ENCODE measurements at regions not wholly inside any gene's neighbourhood (a gene's known extent, or its start where the extent isn't known, plus 50 kb on each side); places are given as distances from the start of the nearest gene placed in this dataset.
"Not testable (repeated sequence)": the region's sequence is repeated elsewhere in the genome, so short reads cannot be mapped to it uniquely, and the experiment has no call there.

DNA sequence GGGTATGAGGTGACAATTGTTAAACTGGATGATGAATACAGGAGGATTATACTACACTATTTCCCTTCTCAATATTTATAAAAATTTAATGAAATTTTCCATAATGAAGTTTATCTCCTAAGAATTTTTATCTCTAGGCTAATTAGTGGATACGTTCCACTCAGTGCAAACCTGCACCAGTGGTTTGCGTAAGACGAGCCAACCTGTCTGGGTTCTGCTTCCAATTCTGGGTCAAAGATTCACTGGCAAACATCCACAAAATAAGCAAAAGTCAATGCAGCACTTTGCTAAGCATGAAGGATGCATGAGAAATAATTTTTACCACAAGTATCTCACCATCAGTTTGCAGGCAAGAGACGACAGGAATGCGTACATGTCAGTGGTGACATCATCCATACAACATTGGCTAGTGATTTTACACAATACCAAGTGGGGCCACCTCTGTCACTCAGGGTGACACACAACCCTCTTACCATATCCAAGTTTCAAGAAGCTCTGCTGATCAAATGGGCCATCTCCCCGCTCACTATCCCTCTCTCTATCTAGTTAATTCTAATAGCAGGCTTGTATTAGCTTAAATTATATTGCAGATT, 51.7 kb downstream of the FAM50B start:
- DNase-seq = no peak

DNA sequence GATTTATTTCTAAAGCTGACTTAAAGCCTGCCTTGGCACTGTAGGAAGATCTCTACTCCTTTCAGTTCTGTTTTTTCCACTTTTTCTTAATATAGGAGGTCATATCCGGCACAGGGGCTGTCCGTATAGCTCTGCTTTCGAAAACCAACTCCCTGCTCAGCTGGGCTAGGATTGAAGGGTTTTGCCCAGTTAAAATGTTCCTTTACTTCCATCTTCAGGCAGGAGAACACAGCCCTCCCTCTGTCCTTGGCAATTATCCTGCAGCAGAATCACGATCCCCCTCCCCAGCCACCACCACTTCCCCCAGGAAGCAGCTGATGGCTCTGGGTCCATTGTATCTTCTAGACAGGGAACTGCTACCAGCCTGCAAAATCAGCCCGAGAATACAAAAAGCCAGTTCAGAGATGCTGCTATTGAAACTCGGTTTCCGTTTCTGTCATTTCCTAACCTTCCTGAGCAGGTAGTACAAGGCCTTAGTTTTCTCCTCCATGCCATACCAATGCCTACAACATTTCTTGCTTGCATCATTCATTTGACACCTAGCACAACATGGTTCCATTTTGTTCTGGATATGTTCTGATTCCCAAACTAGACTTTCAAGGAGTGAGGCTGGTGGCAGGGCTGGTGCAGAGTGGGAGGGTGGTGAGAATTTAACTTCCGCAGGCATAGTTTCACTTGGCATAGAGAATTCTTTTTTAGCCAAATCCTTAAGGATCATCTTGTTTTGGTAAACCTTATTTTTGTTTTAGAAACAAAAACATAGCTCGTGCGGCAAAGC, 53.9 kb downstream of the FAM50B start:
- no peak for DNase-seq

DNA sequence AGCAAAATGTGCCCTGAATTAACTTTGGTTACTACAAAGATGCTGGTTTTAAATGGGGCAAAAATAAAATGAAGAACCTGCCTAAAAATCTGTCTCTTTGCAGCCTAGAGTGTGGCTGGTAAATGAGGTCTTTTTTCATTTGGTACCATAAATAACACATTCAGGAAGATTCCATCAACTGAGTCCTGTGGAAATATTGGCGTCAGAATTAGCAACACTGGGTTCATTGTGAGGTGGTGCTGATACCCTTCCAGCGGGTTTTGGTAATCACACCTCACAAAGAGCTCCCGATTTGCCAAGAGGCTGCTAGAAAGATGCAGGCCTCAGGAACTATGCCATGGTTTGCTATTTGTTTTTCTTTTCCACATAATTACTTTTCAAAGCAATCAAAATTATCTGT, 55.3 kb downstream of the FAM50B start:
- DNase-seq = no peak

DNA sequence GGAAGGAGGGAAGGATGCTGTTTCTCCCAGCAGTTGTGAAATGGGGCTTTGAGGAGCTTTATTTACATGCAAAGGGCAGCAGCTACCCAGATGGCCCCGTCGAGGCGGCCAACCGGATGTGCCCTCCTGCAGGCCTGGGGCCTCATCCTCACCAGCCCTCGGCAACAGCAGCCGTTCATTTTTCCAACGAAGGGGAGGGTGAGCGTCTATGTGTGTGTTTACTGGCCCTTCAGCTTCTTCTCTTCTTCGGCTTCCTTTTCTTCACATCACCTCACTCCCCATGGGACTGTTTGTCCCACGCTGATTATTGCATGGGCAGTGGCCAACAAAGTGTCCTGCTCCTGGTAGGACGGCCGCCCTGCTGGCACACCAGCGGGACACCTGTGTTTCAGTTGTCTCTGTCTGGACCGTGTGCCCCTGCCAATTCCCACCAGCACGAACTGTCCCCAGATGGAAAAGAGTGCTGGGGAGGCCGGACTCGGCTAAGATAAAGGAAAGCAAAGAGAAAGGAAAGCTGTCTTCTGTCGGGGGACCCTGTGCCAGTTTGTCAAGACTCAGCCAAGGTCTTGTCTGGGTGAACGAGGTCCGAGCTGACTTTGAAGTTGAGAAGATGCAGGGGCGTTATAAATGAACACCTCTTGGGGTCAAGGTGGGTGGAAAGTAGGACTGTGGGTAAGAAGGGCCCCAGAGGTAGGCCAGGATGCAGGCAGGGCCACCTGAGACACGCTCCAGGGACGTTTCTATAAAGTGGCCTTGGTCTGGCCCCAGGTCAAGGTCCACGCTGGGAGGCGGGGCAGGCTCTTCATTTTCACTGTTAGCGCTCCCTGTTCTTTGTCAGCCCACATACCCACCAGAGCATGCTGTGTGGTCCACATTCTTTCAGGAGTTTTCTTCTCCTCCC, 57.0 kb downstream of the FAM50B start:
- no peak for DNase-seq

DNA sequence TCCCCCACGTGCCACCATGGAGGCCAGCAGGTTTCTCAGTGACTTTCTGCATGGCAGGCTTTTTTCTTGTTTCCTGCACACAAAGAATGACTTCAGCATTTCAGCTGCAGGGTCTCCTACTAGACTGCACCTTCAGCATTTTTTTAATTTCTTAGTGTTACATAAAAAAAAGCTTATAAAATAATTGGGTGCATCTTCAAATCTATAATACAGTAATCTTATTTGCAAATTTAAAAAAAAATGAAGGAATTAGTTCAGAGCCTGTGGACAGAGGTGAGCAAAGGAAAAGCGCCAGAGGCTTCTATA, 57.6 kb downstream of the FAM50B start:
- no peak for DNase-seq

DNA sequence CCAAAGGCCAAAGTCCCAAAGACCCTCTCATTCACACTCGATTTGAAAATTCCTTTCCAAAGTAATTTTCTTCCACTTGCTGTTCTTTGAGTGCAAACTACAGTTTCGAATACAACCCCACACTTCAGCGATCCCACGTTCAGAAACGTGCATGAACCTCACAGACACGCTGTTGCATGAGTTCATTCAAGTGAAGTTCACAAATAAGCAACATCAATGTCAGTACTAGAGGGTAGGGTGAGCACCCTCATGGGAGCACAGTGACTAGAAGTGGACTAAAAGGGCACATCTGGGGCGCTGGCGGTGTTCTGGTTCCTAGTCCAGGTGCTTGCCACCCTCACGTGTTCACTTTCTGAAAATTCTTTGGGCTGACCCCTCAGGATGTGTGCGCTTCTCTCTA, 59.0 kb downstream of the FAM50B start:
- no peak for DNase-seq

DNA sequence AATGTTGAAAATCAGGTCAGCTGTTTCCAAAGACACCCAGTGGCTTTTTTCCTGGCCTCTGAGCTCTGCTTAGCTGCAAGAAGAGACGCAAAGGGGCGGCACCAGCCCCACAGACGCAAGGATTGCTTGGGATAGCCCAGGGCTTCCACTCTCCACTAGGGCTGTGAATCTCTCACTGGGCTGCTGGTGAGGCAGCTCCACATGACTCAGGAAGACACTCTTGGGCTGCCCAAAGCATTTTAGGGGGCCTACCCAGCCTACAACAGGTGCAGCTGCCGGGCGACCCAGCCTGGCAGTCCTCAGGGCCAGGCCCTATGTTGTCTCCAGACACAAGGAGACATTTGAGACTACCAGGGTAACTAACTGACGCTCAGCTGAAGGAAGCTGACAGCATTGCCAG, 59.8 kb downstream of the FAM50B start:
- no peak for DNase-seq

DNA sequence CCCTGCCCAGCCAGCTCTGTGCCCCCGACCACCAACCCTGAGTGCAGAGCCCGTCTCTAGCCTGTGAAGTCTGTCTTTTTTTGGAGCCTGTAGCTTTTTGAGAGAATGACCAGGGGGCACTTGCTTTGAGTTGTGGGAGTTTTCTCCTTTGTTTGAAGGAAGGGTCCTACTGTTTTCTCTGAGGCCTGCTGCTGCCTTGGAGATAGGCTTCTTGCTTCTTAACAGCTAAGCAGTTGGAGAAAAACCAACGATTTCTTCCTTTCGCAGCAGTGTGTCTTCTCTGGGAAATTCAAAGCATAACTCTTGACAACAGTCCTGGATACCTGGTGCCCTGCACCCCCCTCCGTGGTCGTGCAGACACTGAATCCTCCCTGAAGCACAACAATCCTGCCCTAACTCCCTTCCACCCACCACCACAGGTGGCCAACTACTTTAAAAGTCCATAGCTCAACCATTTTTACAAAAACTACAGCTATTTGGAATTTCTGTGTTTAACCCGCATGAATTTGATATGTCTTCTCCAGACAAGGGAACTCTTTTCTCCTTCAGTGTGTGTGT, 61.0 kb downstream of the FAM50B start:
- DNase-seq = no peak

DNA sequence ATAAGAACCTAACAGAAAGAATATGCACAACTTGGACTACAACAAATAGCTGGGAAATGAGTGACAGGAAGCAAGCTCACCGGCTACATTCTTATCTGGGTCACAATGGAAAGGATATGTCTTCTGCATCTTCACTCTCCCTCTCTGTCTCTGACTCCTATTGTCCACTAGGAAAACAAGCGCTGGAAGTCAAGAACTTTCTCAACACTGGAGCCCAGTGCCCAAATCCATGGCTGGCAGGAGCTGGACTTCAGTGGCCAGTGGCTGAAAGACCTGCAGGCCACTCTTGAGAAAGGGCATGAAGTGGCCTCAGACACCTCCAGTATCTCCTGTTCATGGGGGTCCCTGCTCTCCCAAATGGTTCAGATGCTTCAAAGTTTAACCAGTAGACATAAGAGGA, 62.0 kb downstream of the FAM50B start:
- no peak for DNase-seq

DNA sequence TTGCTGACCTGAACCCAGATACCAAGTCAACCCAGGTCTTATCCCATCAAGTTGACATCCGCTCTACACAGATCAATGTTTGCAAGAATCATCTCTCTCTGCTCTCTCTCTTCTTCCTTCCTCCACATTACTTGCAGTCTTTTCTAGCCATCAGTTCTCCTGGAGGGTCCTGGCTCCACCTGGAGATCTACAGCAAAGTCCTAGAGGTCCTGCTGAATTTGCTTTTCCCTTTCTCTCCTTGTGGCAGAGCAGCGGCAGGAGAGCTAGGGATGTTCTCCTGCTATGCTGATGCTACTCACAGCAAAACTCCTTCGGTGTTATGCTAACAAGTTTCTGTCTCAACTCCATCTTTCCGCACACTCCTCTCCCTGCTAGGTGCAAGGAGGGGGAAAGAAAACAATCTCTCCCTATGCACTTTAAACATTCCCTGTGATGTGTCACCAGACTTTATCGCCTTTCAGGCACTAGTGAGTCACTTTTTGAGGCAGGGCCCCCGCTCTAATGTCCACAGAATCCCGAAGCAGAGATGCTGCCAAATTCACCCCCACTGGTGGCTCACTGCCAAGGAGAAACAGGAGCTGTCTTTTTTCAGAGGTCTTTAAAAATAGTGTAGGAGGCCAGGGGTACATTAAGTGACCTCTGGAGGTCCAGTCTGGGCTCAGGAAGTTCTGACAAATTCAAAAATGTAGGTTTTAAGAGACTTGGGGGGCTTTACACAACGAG, 62.6 kb downstream of the FAM50B start:
- no peak for DNase-seq

DNA sequence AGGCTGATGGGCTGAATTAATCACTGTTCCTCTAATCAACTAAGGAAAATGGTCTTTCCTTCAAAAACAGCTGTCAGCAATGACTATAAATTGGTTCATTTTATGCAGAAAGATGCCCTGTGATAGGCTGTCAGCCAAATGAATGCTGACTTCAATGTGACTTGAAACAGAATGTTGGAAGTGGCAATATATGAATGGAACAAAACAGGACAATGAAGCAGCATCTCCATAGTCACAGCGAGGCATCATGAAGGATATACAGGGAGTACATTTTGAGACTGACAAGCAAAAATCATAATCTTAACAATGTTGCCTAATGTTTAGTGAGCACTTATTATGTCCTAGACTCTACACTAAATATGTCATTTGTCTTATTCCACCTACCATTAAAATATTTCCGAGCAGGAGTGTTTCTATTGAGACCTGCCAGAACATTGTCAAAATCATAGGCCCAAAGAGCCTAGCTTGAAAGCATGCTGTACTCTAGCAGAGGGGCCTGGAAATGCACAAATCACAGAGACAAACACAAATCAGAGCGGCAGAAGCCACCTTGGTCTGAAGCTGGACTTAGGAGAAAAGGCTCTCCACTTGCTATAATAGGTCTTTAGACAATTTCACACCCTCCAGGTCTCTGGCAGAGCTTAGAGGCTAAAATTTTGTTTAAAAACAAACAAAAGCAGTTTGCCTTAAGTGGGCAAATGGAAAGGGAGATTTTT, 63.3 kb downstream of the FAM50B start:
- no peak for DNase-seq

DNA sequence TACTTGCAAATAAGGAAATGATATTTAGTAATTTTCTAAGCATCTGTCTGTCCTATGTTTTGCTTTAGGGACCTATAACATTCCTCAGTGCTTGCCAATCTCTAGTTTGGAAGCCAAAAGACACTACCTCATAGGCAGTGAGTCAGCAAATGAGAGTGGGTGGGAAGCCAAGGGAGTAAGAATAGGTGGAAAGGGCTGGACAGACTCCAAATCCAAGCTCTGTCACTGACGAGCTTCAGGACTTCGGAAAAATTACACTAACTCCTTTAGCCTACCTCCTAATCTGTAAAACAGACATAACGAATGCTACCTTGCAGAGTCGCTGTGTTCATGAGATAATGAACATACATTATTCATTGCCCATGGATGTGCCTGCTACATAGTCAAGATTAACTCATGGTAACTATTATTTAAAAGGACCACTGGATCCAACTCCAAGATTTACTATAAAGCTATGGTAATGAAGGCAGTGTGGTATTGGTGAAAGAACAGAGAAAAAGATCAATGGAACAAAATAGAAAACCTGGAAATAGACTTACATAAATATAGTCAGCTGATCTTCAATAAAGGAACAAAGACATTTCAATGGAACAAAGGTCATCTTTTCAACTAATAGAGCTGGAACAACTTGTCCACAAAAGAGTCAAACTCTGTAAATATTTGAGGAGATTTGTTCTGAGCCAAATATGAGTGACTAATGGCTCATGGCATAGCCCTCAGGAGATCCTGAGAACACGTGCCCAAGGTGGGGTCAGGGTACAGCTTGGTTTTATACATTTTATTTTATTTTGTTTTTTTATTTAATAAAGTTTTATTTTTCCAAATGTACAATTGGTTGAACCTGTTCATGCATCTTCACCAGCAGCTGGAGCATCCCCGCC, 64.1 kb downstream of the FAM50B start:
- no peak for DNase-seq

DNA sequence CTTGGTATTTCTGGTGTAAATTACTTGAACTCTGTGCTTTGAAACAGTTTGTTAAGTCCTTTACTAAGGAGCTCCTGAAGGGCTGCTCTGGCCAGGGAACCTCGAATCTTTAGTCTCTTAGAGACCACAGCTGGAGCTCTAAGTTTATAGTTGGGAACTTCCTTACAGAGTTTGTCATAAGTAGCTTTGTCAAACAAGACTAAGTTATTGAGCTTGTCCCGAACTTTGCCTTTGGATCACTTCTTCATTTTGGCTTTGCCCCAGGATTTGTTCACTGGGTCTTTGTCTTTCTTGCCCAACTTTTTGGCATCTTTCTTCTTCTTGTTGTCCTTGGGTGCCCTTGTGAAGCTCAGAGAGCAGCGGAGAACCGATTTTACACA, 64.8 kb downstream of the FAM50B start:
- no peak for DNase-seq

DNA sequence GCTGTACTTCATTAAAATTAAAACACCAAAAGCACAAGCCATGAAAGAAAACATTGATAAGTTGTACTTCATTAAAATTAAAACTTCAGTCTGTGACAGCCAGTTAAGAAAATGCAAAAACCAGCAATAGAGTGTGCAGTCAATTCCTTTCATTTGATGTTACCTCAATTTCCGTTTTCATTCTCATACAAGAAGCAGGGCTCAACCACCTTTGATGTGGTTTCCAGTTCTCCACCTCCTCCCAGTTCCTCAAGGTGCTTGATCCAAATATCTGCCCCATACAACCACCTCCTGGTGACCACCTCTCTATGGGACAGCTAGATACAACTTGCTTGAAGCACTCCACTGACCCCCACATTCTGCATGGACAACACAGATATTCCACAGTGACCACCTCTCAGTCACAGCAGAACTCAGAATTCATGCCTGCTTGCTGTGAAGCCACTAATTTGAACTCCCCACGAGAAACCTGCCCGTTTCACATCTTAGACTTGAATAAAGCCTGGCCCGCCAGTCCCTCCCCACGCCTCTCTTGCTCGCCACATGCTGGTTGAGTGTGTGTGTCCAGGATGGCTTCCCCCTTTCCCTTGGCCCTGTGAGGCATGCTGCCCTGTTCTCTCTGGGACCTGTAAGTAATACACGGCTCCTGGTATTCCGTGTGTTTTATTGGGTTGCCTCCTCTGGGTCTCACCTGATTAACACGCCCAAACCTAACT, 66.1 kb downstream of the FAM50B start:
- DNase-seq = no peak

DNA sequence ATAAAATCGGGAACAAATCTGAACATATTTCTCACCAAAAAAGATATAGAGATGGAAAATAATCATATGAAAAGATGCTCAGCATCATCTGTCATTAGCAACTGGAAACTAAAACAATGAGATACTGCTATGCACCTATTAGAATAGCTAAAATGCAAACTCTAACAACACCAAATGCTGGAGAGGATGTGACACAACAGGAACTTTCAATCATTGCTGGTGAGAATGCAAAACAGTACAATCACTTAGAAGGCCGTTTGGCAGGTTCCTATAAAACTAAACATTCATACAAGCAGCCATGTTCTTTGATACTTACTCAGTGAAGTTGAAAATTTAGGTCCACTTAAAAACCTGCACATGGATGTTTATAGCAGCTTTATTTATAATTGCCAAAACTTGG, 67.0 kb downstream of the FAM50B start:
- no peak for DNase-seq

DNA sequence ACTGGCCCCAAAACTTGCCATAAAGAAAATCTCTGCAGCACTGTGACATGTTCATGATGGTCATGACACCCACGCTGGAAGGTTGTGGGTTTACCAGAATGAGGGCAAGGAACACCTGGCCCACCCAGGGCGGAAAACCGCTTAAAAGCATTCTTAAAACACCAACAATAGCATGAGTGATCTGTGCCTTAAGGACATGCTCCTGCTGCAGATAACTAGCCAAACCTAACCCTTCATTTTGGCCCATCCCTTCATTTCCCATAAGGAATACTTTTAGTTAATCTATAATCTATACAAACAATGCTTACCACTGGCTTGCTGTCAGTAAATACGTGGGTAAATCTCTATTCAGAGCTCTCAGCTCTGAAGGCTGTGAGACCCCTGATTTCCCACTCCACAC, 67.6 kb downstream of the FAM50B start:
- not testable (repeated sequence) for DNase-seq

DNA sequence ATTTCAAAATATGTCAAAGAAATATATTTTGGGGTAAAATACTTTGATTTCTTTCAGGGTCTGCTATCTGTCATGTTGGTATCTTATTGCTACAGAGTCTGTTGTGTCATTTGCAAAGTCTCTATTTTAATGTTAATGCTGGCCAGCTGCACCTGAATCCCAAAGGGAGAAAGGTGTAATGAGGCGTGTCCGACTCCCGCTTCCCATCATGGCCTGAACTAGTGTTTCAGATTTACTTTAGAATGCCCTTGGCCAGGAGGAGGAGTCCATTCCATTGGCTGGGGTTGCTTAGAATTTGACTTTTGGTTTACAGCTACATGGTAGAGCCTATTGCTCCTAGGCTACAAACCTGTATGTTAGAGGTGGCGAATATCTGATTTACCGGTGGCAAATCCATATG, 69.3 kb downstream of the FAM50B start:
- DNase-seq = no peak

DNA sequence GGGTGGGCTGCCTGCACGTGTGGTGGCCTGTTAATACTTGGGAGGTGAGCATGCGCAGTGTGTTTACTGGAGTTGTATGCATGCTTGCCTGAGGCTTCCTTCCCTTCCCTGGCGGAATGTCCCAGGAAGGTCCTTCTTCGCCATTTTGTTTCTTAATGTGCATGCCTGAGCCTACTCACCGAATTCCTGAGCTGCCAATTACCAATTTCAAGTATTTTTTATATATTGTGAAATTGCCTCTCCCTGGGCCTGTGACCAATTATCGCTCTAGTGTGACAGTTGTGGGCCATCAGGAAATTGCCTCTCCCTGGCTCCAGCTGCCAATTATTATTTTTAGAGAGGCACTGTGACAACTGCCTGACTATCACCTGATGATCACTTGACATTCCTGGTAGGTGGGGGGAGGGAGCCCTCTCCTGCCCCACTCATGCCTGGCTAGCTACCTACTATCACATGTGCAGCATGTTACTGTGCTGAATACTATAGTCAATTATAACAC, 70.0 kb downstream of the FAM50B start:
- no peak for DNase-seq

DNA sequence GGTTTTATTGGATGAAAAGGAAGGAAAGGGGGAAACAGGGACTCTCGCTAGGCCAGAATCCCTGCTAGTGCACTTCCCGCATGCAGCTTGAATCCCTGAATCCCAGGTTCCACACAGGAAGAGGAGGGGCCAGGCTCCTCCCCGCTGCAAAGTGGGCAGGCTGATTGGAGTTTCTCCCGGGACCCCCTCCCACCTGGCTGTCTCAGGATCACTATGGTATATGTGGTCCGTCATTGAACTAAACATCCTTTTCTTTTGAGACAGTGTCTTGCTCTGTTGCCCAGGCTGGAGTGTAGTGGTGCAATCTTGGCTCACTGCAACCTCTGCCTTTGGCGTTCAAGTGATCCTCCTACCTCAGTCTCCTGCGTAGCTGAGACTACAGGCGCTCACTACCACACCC, 70.7 kb downstream of the FAM50B start:
- no peak for DNase-seq

DNA sequence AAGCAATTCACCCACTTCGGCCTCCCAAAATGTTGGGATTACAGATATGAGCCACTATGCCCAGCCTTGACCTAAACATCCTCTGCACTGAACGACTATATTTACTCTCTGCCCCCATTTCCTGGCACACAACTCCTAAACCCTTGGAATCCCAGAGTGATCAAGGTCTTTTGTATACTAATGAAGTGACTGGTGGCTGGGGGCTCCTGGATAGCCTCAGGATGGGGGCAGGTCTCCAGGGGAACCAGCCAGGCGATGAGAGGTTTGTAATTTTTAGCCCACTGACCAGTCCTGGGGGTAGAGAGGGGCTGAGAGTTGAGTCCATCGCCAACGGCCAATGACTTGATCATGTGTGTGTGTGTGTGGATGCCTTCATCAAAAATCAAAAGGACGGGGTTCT, 71.1 kb downstream of the FAM50B start:
- no peak for DNase-seq

DNA sequence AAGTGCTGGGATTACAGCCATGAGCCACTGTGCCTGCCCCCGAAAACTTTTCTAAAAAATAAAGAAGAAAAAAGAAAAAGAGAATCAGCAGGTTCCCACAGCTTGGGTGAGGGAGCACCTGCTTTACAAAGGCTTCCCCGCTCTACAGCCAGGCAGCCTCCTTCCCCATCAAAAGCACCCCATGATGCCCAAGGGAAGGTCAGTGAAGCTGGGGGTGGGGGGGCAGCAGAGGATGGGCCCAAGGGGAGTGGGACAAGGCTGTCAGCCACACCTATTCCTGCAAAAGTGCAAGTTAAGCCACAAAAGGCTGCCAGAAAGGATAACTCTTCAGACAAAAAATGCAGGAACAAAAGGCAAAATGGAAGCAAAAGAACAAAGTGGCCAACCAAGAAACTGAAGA, 72.5 kb downstream of the FAM50B start:
- DNase-seq = no peak

Measured in NCI-H2227 treated with DMSO at 0.1 percent for 48 hours (cell line).